KMS-11 (cell line): ENCODE measurements at regions not wholly inside any gene's neighbourhood (a gene's known extent, or its start where the extent isn't known, plus 50 kb on each side); places are given as distances from the start of the nearest gene placed in this dataset.

Experiments
- H2AFZ ChIP-seq: fragments of 200-600 bp; sonication (generic); 2 replicates; pipeline ENCODE4 v1.6.1; 2016; ENCODE audit warnings: antibody characterized with exemption, mixed run types, low read depth
- H3K27ac ChIP-seq: fragments of 200-600 bp; sonication (generic); 2 replicates; pipeline ENCODE4 v1.6.1; 2016; ENCODE audit warnings: mild to moderate bottlenecking, mixed run types
- H3K27me3 ChIP-seq: fragments of 200-600 bp; sonication (generic); 2 replicates; pipeline ENCODE4 v1.6.1; 2017; ENCODE audit warnings: mild to moderate bottlenecking, low read depth, mixed run types, moderate library complexity; ENCODE audit not compliant: insufficient read depth
- H3K36me3 ChIP-seq: fragments of 200-600 bp; sonication (generic); 2 replicates; pipeline ENCODE4 v1.6.1; 2017; ENCODE audit warnings: mild to moderate bottlenecking, mixed run types; ENCODE audit not compliant: insufficient read depth
- H3K4me1 ChIP-seq: fragments of 200-600 bp; sonication (generic); 2 replicates; pipeline ENCODE4 v1.6.1; 2016; ENCODE audit warnings: mild to moderate bottlenecking, low read depth, mixed run types; ENCODE audit not compliant: poor library complexity, severe bottlenecking
- H3K4me2 ChIP-seq: fragments of 200-600 bp; sonication (generic); 2 replicates; pipeline ENCODE4 v1.7.0; 2016; ENCODE audit warnings: mild to moderate bottlenecking, mixed run types
- H3K4me3 ChIP-seq: fragments of 200-600 bp; sonication (generic); IDR thresholded peaks from 2 replicates; pipeline ENCODE4 v1.6.1; 2017; ENCODE audit warnings: low read depth, low read length, mixed read lengths; ENCODE audit not compliant: insufficient read depth
- H3K79me2 ChIP-seq: fragments of 200-600 bp; sonication (generic); 2 replicates; pipeline ENCODE4 v1.6.1; 2016; ENCODE audit warnings: low read depth, mixed run types; ENCODE audit not compliant: insufficient read depth
- H3K9ac ChIP-seq: fragments of 200-600 bp; sonication (generic); 2 replicates; pipeline ENCODE4 v1.6.1; 2016; ENCODE audit warnings: mild to moderate bottlenecking, mixed run types
- H4K20me1 ChIP-seq: fragments of 200-600 bp; sonication (generic); 2 replicates; pipeline ENCODE4 v1.6.1; 2016; ENCODE audit warnings: mild to moderate bottlenecking, mixed run types; ENCODE audit not compliant: insufficient read depth
- CTCF ChIP-seq: fragments of 200-600 bp; sonication (generic); conservative IDR thresholded peaks from 2 replicates; pipeline ENCODE4 v1.6.1; 2017; ENCODE audit warnings: low read depth, mild to moderate bottlenecking, antibody characterized with exemption, low read length, moderate library complexity, mixed read lengths

GRCh38 chr2:145914716-145915115, 1394.8 kb upstream of the ZEB2 start:
- Histone ChIP-seq H3K4me1 (no peaks in the 10 kb centered on the region), H3K27me3 (no peaks in the 10 kb centered on the region), H3K9ac (no peak overlapping the region), H4K20me1 (no peaks in the 10 kb centered on the region), H3K36me3 (no peaks in the 10 kb centered on the region), H3K4me3 (no peak overlapping the region), H3K4me2 (no peak overlapping the region), H3K79me2 (no peaks in the 10 kb centered on the region), H3K27ac (no peak overlapping the region), H2AFZ (no peak overlapping the region)
- no peak for TF ChIP-seq CTCF

- Histone ChIP-seq H3K27ac (no peak overlapping the region), H3K4me2 (no peak overlapping the region), H3K79me2 (no peaks in the 10 kb centered on the region), H3K4me1 (no peaks in the 10 kb centered on the region), H3K27me3 (no peaks in the 10 kb centered on the region), H3K9ac (no peak overlapping the region), H4K20me1 (no peaks in the 10 kb centered on the region), H2AFZ (no peak overlapping the region), H3K36me3 (no peaks in the 10 kb centered on the region), H3K4me3 (no peak overlapping the region)
- no peak for TF ChIP-seq CTCF
Observed at GRCh38 chr2:145910416-145910815, 1390.5 kb upstream of the ZEB2 start.

- no peak overlapping the region for H3K4me3 ChIP-seq
- H3K36me3 ChIP-seq: no peaks in the 10 kb centered on the region
- H3K4me2 ChIP-seq: no peak overlapping the region
- TF ChIP-seq CTCF: no peak
- H4K20me1 ChIP-seq: no peaks in the 10 kb centered on the region
- H2AFZ ChIP-seq: no peak overlapping the region
- H3K4me1 ChIP-seq: no peaks in the 10 kb centered on the region
- H3K27me3 ChIP-seq: no peaks in the 10 kb centered on the region
- no peak overlapping the region for H3K27ac ChIP-seq
- H3K9ac ChIP-seq: no peak overlapping the region
- H3K79me2 ChIP-seq: no peaks in the 10 kb centered on the region
Observed at GRCh38 chr2:145909766-145910165, 1389.8 kb upstream of the ZEB2 start.

- Histone ChIP-seq H3K4me1 (no peaks in the 10 kb centered on the region), H4K20me1 (no peaks in the 10 kb centered on the region), H3K9ac (no peak overlapping the region), H3K27me3 (no peaks in the 10 kb centered on the region), H3K4me2 (no peak overlapping the region), H2AFZ (no peak overlapping the region), H3K36me3 (no peaks in the 10 kb centered on the region), H3K27ac (no peak overlapping the region), H3K4me3 (no peak overlapping the region), H3K79me2 (no peaks in the 10 kb centered on the region)
- TF ChIP-seq CTCF: no peak
Observed at GRCh38 chr2:145909175-145909755, 1389.3 kb upstream of the ZEB2 start.

- no peak for TF ChIP-seq CTCF
- no peak overlapping the region for H3K27ac ChIP-seq
- H3K4me2 ChIP-seq: no peak overlapping the region
- no peaks in the 10 kb centered on the region for H3K36me3 ChIP-seq
- H3K4me3 ChIP-seq: no peak overlapping the region
- H3K27me3 ChIP-seq: no peaks in the 10 kb centered on the region
- H2AFZ ChIP-seq: no peak overlapping the region
- H4K20me1 ChIP-seq: no peaks in the 10 kb centered on the region
- no peaks in the 10 kb centered on the region for H3K4me1 ChIP-seq
- H3K9ac ChIP-seq: no peak overlapping the region
- no peaks in the 10 kb centered on the region for H3K79me2 ChIP-seq
Observed at GRCh38 chr2:145906354-145906753, 1386.4 kb upstream of the ZEB2 start.
